NAMALWA (cell line): ENCODE measurements at regions not wholly inside any gene's neighbourhood (a gene's known extent, or its start where the extent isn't known, plus 50 kb on each side); places are given as distances from the start of the nearest gene placed in this dataset.
A peak's percentile ranks its signal among the peaks of the same experiment; 100 is the strongest.
"Not testable (repeated sequence)": the region's sequence is repeated elsewhere in the genome, so short reads cannot be mapped to it uniquely, and the experiment has no call there.

Experiments
- DNase-seq: peaks from one replicate; pipeline ENCODE4 v3.0.0-alpha.2; 2015; ENCODE audit warnings: low spot score

GRCh38 chr3:158882445-158882844, 80.6 kb downstream of the MFSD1 start:
- no peak for DNase-seq

- DNase-seq, result no peak
Observed at GRCh38 chr3:158896729-158897128, 94.9 kb downstream of the MFSD1 start.

- no peak for DNase-seq
Observed at GRCh38 chr3:158906749-158907148, 104.9 kb downstream of the MFSD1 start.

DNA sequence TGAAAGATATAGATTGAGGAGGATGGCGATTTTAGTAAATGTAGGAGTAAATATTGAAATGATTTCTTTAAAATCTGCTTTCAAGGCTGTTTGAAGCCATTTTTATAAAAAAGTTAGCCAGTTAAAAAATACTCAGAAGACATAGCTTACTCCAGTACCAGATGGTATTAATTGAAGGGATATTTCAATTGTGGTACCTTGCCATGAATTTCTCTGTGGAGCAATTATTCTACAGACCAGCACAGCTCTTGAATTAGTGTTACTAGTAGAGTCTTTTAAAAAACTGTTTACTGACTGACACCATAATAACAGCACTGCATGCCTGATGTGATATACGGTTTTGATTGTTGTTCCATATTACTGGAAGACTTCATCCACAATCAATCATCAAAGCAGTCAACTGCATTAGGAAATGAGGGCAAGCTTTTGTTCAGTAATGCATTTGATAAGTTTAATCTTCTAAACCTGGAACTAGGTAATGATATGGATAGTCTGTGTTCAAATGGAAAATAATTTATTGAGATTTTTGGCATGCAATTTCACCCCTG, 106.4 kb downstream of the MFSD1 start:
- DNase-seq, result no peak

- no peak for DNase-seq
Observed at GRCh38 chr3:158909870-158910269, 108.0 kb downstream of the MFSD1 start.

- DNase-seq, result no peak
Observed at GRCh38 chr3:158911586-158911985, 109.7 kb downstream of the MFSD1 start.

DNA sequence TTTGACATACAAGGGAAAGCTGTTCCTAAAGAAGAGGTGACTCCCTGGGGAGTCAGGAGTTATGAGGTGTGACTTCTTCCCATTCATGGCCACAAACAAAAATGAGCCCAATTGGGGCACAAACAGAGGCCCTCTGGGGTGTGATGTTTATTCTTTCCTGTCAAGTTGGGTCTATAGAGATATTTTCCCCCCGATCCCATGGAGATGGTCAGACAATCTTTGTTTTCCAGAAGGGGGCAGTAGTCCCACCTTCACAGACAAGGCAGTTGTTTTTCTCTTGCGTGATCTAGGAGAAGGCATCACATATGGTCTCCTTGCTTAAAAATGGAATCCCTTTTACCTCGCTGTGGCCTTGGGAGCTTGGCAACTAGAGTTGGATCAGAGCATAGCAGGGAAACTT, 110.3 kb downstream of the MFSD1 start:
- peak; percentile 9 for DNase-seq

DNA sequence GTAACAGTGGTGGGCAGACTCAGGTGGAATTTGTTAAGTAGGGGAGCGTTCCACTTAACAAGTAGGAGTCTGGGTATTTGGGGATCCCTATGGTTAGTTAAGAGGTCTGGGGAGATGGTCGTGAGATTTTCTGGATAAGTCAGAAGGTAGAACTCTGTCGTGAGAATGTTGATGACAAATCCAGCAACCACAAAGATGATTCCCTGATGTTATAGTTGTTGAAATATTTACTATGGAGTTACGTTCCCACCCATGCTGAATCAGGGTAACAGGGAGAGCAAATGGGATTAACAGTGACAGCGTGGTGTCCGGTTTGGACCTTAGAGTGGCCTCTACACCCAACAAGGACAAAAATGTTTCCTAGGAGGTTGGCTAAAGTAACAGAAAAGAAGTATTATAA, 110.8 kb downstream of the MFSD1 start:
- no peak for DNase-seq

GRCh38 chr3:158916111-158916510, 114.3 kb downstream of the MFSD1 start:
- no peak for DNase-seq

DNA sequence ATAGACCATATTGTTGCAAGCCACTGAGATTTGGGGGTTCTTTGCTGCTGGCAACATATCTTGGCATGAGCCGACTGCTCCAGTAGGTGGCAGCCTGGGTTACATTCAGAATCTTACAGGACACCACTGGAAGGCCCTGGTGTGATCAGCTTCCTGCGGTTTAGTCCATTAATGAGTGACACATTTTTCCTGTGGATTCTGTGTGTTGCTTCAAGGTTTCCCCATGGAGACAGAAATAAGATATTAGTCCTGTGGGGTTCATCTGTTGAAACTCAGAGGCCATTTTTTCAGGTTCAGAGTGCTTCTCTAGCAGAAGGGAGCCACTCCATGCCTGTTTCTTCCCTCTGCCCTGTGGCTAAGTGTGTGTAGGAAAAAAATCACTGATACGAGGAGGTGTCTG, 116.2 kb downstream of the MFSD1 start:
- peak; percentile 72 for DNase-seq

GRCh38 chr3:158918451-158918850, 116.6 kb downstream of the MFSD1 start:
- no peak for DNase-seq

DNA sequence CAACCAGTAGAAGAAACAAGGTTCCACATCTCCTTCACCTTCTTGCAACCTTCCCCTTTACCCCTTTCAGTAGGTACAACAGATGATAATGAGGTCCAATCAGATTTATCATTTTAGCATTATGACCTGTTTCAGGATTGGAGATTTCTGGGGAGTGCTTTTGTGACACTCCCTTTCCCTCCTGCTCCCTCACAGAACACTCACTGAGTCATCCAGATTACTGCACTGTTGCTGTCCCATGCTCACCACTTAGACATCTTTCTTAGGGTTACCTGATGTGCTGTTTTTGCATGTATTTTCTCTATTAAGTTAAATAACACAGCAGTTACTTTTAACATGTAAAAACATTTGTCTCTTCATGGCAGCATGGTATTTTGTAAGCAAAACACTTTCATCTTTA, 118.5 kb downstream of the MFSD1 start:
- DNase-seq, result no peak

DNA sequence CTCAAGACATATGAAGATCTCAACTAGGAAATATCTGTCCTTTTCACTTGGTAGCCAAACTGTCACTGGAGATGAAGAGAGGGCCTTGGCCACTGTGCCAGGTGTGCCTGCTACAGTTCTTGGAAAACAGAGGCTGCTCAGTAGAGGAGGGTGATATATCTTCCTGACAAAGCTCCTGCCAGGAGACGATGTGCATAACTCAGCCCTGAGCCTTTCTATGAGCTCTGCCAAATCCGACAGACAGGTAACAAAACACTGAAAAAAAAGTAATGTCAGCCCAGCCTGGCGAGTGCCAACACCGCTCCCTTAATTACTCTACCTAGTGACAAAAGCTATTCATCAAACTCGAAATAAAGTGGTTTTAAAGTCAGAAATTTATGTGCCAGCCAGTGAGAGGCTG, 123.2 kb downstream of the MFSD1 start:
- no peak for DNase-seq

DNA sequence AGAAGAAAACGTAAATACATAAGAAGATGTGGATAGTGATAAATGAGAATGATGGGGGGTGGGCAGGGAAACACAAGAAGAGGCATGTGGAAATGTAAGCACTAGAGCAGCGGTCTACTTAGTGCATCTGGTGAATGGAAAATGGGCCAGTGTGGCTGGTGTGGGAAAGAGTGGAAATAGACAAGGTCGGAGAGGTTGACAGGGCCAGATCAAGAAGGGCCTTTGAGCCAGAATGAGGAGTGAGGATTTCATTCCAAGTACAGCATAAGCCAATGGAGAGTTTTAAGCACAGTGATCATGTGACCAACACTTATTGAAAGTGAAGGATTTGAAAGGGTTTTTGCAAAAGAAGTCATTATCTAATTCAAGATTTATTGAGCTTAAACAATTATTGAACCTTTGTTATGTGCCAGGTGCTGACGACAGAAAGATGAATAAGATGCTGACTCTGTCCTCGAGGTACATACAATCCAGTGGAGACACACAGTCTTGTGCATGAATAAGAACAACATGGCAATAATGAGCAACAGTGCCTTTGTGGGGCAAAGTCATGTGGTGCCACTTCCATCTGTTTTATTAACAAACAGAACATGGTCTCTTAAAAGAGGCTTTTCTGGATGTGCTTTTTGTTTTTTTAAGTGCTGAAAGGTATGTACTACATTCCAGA, 124.1 kb downstream of the MFSD1 start:
- DNase-seq, result no peak

- DNase-seq, result no peak
Observed at GRCh38 chr3:158935846-158936245, 134.0 kb downstream of the MFSD1 start.

GRCh38 chr3:158936530-158937113, 134.8 kb downstream of the MFSD1 start:
- DNase-seq, result no peak

DNA sequence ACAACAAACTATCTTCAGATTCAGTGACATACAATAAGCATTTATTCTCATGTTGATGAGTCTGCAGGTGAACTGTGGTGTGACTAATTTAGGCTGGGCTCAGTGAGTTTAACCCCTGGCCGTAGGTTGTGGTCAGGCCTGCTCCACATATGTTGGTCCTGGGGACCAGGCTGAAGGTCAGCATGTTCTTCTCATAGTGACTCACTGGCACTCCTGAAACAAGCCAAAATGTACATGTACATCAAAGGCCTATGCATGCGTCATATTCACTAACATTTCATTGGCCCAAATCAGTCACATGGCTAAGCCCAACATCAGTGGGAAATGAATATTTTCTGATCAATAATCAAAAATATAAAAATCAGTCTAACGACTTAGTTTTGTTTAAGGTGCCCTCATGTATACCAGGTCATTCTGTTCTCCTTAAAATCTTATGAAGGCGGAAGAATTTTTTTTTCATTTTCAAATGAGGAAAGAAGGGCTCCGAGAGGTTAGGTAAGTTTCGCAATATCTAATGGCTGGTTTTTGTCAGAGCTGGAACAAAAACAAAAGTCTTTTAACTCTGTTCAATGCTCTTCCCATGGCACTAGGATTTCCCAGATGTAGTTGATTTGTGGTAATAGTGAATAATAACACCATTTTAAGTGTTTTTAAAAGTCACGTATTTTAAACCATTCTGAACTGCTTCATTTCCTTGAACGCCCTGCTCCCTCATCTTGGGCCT, 148.5 kb downstream of the MFSD1 start:
- DNase-seq, result no peak

- no peak for DNase-seq
Observed at GRCh38 chr3:158953131-158953530, 151.3 kb downstream of the MFSD1 start.

GRCh38 chr3:158954420-158954819, 152.6 kb downstream of the MFSD1 start:
- DNase-seq, result no peak

GRCh38 chr3:158957777-158958176, 155.9 kb downstream of the MFSD1 start:
- DNase-seq, result not testable (repeated sequence)

DNA sequence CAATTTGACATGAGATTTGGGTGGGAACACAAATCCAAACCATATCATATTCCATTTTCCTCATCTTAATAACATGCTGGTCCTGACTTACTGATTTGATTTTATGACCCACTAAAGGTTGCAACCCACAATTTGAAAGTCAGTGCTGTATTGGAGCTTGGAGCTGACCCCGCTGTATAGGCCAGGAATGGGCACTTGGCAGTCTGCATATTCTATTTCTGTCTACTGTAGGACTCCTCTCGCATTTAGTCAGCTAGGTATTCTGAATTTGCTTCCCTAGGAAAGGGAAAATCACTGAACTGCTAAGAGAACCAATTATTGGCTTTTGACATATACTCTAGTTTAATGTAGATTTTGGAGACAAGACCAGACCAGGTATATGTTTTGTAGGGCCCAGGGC, 157.0 kb downstream of the MFSD1 start:
- DNase-seq, result no peak

- no peak for DNase-seq
Observed at GRCh38 chr3:158961471-158961870, 159.6 kb downstream of the MFSD1 start.

DNA sequence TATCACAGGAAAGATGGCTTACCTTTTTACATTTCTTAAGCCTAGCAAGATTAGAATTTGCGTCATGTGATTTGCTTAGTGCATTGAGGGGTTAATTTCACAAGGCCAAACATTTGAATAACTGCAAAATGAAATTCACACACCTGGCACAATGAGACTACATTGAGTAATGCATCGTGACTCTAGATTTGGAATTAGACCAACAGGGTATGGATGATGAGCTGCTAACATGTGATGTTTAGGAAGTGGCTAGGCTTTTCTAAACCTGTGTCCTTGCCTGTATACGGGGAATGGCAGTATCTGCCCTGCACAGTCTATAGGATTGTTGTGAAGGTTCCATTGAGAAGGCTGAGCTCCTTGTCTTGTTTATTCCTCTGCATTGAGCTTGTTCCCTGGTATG, 160.1 kb downstream of the MFSD1 start:
- DNase-seq, result no peak
